ENCODE measurements at regions not wholly inside any gene's neighbourhood (a gene's known extent, or its start where the extent isn't known, plus 50 kb on each side); places are given as distances from the start of the nearest gene placed in this dataset.

GRCh38 chr22:47776329-47776728 lies 1013.9 kb downstream of the TBC1D22A start:
- DNase-seq, result no peak

DNA sequence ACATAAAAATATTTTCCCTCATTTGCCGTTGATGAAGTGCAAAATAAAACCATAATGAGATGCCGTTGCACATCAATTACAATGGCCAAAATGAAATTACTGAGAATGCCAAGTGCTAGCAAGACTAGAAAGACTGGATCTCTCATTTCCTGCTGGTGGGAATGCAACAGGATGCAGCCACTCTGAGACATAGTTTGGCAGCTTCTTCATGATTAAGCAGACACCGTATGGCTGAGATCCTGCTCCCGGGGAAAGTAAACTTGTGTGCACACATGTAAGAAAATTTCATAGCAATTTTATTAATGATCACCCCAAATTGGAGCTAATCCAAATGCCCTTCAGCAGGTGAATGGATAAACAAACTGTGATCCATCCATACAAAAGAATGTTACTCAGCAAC lies 1013.2 kb downstream of the TBC1D22A start:
- DNase-seq, result no peak

GRCh38 chr22:47775191-47775590 lies 1012.7 kb downstream of the TBC1D22A start:
- no peak for DNase-seq

- DNase-seq, result no peak
Observed at GRCh38 chr22:47773635-47774034, 1011.2 kb downstream of the TBC1D22A start.

DNA sequence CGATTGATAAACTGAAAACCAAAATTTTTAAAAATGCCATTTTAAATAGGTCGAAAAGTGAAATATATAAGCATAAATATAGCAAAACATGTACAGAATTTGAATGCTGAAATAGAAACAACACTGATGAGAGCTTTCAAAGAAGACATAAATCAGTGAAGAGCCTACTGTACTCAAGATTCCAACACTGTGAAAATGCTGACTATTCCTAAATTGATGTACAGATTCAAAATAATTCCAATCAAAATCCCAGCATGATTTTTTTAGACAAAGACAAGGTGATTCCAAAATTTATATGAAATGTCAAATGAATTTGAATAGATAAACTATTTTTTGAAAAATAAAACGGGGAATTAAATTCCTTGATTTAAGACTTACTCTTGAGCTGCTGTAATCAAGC lies 1010.4 kb downstream of the TBC1D22A start:
- no peak for DNase-seq

GRCh38 chr22:47769652-47770051 lies 1007.2 kb downstream of the TBC1D22A start:
- DNase-seq, result no peak

DNA sequence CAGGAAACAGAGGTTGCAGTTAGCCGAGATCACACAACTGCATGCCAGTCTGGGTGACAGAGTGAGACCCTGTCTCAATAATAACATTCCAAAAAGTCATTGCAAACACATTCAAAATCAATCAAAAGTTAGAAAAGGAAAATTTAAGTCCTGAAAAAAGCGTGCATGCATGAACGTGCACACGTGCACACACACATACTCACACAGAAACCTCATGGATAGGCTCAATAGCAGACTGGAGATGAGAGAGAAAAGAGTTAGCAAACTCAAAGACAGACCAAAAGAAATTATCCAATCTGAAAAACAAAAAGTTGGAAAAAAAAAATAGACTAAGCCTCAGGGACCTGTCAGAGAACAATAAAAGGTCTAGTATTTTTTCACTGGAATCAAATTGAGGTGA lies 1005.6 kb downstream of the TBC1D22A start:
- no peak for DNase-seq

GRCh38 chr22:47767403-47767802 lies 1005.0 kb downstream of the TBC1D22A start:
- no peak for DNase-seq

- DNase-seq, result no peak
Observed at GRCh38 chr22:47765757-47766156, 1003.3 kb downstream of the TBC1D22A start.

DNA sequence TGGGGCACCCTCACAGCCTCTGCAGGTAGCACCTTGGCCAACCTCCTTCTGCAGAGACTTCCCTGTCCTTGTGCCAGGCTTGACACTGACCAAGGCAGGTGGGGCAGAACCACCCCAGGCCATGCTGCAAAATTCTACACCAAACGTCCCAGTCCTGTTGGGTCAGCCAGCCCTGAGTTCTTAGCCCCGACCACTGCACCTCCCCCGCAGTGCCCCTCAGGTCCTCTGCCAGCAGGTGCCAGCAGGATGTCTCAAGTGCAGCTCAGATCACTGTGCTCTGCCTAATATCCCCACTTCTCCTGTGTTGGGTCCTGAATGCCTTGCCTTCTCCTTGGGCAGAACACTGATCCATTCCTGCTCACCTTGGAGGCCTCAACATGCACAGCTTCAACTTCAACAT lies 999.7 kb downstream of the TBC1D22A start:
- DNase-seq, result no peak

- DNase-seq, result no peak
Observed at GRCh38 chr22:47759909-47760308, 997.5 kb downstream of the TBC1D22A start.

GRCh38 chr22:47757741-47758140 lies 995.3 kb downstream of the TBC1D22A start:
- no peak for DNase-seq

- DNase-seq, result no peak
Observed at GRCh38 chr22:47750086-47750485, 987.6 kb downstream of the TBC1D22A start.

DNA sequence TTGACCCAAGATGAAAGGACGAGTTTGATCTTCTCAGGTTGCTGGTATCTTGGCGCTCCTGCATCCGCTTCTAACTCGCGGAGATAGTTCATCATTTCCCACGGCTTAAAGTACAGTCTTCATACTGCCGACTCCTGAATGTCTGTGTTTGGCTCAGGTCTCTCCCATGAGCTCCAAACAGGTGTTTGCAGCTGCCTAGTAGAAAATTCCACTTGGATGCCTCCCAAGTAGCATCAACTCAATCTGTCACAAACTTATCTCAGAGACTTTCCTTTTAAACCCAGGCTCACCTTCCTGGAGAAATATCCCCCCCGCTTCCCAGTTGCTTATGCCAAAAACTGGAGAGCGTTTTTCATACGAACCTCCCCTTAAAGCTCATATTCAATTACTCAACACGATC lies 986.5 kb downstream of the TBC1D22A start:
- DNase-seq, result no peak

- DNase-seq, result no peak
Observed at GRCh38 chr22:47748271-47748670, 985.8 kb downstream of the TBC1D22A start.

DNA sequence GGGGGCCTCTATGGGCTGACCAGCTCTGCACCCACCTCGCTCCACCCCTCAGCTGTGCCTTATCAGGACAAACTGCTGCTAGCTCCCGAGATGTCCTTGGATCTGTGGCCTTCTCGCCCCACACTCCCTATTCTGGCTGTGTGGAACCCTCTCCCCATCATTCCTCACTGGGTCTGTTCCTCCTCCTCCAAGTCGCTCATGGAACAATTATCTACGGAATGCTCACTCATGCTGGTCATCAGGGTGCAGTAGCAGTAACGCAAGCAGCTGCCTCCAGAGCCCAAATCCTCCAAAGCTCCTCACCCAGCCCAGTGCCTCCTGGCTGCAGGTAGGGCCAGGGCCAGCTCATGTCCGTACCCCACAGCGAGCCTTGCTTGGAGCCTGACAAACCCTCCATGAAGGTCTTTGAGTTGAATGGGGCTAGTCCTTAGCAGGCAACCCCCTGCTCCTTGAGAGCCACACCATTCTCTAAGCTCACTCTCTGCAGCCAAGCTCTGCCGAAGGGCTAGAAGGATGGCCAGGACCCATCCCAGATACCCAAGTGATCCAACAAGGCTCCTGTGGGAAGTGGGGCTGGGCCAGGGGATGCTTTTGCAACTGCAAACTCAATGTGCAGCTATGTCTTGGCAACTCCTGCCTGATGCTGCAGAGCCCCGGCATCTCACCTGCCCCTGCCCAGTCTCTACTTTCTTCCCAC lies 977.8 kb downstream of the TBC1D22A start:
- DNase-seq, result no peak

DNA sequence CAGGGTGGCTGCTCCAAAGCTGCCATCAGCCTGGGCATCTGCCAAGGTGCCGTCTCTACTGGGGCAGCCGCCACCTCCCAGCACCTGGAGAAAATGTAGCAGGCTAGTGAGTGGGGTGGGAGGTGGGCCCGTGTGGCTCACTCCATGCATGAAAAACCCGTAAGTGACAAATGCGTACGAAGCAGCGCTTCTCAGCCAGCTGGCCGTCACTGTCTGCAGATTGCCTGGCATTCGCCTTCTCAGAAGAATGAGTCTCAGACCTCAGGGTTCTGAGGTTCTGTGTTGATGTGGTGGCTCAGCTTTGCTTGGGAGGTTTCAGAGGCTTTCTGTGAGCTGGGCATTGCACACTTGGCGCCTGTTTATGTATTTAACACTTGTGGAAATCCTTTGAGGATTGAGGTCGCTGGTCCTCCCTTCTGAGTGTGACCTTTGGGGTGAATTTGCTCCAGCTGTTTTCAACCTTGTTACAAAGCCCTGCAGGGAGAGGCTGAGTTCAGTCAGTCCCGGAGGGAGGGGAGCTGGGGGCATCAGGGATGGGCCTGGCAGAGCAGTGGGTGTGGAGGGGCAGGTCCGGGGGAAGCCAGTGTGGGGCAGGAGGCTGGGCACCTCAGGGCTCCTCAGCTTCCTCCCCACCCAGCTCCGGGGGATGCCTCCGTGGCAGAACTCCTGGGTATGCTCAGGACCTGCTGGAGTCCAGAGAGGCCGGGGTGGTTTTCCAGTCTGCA lies 977.0 kb downstream of the TBC1D22A start:
- no peak for DNase-seq

DNA sequence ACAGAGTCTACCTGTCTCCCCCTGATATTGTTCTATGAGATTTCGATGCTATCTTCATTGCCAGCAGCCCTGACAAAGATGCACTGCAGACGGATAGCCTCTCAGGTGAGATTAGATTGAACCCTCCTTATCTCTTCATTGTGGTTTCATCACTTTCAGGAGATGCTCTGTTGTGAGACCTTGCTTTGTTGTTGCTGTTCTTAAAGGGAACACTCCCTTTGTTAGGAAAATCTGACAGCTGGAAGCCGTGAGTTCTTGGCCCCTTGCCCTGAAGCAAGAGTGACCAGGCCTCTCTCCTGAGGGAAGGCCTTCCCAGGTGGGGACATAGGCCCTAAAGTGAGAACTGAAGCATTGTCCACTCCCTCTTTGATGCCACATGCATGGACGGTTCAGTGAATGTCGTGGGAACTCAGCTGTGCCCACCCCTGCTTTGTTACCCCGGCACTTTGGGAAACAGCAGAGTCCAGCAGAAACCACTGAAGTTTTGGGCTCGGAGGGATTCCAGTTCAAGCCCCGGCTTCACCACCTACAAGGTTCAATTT lies 976.1 kb downstream of the TBC1D22A start:
- no peak for DNase-seq

GRCh38 chr22:47736186-47737034 lies 974.0 kb downstream of the TBC1D22A start:
- no peak for DNase-seq

DNA sequence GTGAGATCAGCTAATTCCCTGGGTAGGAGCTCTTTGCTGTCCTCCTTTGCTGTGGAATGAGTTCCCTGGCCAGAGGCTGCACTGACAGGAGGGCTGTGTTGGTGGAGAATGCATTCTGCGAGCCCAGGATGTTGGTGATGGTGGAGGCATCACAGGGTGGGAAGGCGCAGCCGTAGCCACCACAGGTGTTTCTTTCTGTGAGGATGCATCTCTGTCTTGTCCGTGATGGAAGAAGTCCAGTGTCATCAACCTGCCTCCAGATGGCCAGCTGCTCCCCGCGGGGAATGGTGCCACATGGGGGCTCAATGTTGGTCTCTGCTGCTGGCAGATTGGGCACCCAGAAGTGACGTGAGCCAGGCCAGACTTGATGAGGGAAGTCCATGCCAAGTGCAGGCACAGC lies 972.1 kb downstream of the TBC1D22A start:
- no peak for DNase-seq

DNA sequence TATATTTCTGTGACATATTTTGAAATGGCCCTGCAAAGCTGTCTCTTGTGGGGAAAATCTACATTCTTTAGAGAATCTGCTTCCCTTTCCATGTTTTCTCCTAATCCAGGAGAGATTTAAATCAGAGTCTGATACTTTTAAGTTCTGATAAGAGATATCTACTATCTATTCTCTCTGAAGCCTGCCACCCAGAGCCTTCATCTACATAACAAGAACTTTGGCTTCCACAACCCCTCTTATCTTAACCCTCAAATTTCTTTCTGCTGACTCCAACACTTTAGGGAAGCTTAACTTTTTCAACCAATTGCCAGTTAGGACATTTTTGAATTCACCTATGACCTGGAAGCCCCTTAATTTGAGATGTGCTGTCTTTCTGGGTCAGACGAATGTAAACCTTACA lies 965.2 kb downstream of the TBC1D22A start:
- DNase-seq, result no peak

DNA sequence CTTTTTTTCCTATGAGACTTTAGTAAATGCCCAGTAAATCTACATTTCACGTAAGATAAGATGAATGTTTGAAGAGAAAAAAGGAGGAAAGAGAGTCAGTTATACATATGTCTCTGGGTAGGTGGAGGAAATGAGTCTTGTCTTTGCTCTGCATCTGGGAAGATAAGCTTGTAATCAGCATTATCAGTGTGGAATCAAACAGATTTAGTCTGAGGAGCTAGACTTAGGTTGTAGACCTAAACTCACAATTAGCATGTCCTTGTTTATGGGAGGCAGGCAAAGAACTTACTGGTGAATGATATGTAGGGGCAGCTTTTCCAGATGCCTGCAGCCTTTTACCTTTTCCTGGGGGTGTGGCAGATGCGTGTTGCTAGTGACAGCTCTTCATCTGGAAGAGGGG lies 962.3 kb downstream of the TBC1D22A start:
- no peak for DNase-seq

GRCh38 chr22:47724030-47724429 lies 961.6 kb downstream of the TBC1D22A start:
- DNase-seq, result no peak

DNA sequence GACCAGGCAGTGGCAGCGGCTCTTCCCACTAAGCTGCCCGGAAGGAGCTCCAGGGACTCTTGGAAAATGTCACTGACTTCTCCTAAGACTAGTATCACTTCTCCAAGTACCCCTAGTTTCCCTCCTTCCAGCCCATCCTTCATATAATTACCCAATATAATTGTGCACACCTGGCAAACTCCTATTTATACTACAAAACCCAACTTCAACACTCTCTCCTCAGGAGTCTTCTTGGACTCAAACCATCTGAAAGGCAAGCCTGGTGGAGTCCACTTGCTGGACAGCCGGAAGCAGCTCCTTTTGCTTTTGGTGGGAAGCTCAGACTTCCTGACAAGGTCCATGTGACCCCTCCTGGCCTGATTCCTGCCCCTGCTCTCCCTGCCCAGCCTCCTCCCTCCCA lies 955.9 kb downstream of the TBC1D22A start:
- no peak for DNase-seq
